ENCODE measurements at regions not wholly inside any gene's neighbourhood (a gene's known extent, or its start where the extent isn't known, plus 50 kb on each side); places are given as distances from the start of the nearest gene placed in this dataset.

DNA sequence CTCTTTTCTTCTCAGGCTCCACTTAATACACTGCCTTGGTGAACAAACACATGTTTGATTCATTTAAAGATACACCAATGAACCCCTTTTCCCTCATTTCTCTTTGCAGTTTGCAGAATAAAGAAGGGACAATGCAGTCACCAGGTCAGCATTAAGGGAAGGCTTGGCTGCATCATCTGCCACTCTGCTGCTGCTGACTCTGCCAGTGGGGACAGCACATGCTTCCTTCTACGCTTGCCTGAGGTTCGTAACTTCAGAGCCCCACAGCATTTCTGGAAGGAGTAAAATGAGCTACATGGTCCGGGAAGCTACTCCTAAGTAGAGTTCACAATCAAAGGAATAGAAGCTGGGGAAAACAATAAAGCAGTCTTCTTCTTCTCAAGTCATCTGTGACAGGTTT is 178.9 kb upstream of the GATB start:
- TF ChIP-seq EZH2phosphoT487 (IDR thresholded peaks at IDR 0.05; ENCODE audit: insufficient read depth, low read depth) (no peak), EZH2 (IDR thresholded peaks at IDR 0.05; ENCODE audit: insufficient read depth, poor library complexity, severe bottlenecking) (no peak)

All from GM23248 (cell line).